Epithelial cell of esophagus (primary cell): ENCODE measurements at regions not wholly inside any gene's neighbourhood (a gene's known extent, or its start where the extent isn't known, plus 50 kb on each side); places are given as distances from the start of the nearest gene placed in this dataset.

Experiments used
- DNase-seq: peaks from one replicate; pipeline ENCODE4 v3.0.0; 2010; ENCODE audit warnings: low read depth
- H3K4me3 ChIP-seq: 2 replicates; pipeline ENCODE4 v1.5.1; 2011; ENCODE audit warnings: mild to moderate bottlenecking, low read length, control low read depth
- TF ChIP-seq, protein P1 (sequence below): IDR thresholded peaks from 2 replicates; pipeline ENCODE4 v1.5.1; 2011; ENCODE audit warnings: low read depth, mild to moderate bottlenecking, low read length, control low read depth, inconsistent platforms; ENCODE audit not compliant: insufficient read depth; ENCODE audit errors: missing control alignments

DNA sequence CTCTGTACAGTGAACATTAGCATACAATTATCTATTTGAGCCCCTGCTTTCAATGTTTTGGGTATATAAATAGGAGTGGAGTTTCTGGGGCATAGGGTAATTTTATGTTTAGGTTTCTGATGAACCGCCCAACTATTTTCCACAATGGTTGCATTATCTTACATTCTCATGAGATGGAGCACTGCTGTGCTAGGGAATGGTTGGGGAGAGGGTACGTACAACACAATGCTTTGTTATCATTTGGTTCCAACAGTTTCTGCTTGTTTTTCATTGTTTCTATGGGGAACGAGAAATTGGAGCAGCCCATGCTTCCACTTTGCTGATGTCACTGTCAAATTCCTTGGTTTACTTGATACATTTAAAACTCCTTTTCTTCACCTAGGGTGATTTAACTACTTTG, 1115.3 kb downstream of the REEP3 start:
- DNase-seq, result no peak
- H3K4me3 ChIP-seq, result no peak overlapping the region
- TF ChIP-seq, protein P1, sequence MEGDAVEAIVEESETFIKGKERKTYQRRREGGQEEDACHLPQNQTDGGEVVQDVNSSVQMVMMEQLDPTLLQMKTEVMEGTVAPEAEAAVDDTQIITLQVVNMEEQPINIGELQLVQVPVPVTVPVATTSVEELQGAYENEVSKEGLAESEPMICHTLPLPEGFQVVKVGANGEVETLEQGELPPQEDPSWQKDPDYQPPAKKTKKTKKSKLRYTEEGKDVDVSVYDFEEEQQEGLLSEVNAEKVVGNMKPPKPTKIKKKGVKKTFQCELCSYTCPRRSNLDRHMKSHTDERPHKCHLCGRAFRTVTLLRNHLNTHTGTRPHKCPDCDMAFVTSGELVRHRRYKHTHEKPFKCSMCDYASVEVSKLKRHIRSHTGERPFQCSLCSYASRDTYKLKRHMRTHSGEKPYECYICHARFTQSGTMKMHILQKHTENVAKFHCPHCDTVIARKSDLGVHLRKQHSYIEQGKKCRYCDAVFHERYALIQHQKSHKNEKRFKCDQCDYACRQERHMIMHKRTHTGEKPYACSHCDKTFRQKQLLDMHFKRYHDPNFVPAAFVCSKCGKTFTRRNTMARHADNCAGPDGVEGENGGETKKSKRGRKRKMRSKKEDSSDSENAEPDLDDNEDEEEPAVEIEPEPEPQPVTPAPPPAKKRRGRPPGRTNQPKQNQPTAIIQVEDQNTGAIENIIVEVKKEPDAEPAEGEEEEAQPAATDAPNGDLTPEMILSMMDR, result no peak

- DNase-seq, result no peak
- no peak overlapping the region for H3K4me3 ChIP-seq
- TF ChIP-seq, protein P1, result no peak
Measured at GRCh38 chr10:64637939-64638338, 1116.7 kb downstream of the REEP3 start.

GRCh38 chr10:64648915-64649314, 1127.7 kb downstream of the REEP3 start:
- TF ChIP-seq, protein P1, result no peak
- peak; percentile 1 for DNase-seq
- H3K4me3 ChIP-seq, result no peak overlapping the region

DNA sequence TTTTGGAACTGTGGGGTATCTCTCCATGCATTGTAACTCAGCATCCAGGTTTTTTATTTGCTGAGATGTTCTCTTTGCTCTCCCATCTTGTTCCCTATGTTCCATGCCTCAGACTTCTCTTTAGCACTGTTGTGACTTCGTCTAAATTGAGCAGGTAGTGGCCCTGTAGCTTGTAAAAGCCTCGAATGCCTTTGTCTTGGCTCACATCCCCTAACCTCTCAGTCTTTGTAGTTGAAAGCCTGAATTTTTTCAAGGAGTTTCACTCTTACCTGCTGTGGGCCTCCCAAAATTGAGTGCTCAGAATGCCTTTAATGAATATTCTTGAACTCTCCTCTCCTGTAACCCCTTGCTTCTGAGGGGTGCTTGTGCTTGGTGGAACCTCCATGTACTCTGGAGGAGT, 1137.3 kb downstream of the REEP3 start:
- DNase-seq, result no peak
- H3K4me3 ChIP-seq, result no peak overlapping the region
- TF ChIP-seq, protein P1, result no peak

- DNase-seq, result no peak
Measured at GRCh38 chr10:64659311-64659710, 1138.1 kb downstream of the REEP3 start.

DNA sequence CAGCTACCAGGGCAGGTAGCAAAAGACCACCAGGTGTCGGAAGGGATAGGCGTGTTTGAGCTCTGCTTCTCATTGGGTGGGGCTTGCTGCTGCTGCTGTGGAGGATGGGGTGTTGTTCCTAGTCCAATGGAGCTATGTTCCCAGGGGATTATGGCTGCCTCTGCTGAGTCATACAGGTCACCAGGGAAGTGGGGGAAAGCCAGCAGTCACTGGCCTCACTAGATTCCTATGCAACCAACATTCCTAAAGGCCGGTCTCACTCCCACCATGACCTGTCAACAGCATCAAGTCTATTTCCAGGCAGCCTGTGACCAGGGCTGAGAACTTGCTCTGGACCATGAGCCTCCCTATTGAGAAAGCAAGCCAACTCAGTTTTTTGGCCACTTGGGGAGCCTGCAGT, 1160.8 kb downstream of the REEP3 start:
- no peak overlapping the region for H3K4me3 ChIP-seq
- TF ChIP-seq, protein P1, result no peak
- DNase-seq, result no peak

More at GRCh38 chr10:64659311-64659710, 1138.1 kb downstream of the REEP3 start:
- H3K4me3 ChIP-seq, result no peak overlapping the region
- TF ChIP-seq, protein P1, result no peak

- H3K4me3 ChIP-seq, result no peak overlapping the region
- DNase-seq, result no peak
- TF ChIP-seq, protein P1, result no peak
Measured at GRCh38 chr10:64690194-64690593, 1169.0 kb downstream of the REEP3 start.
